HG03103 (cell line): ENCODE measurements at regions not wholly inside any gene's neighbourhood (a gene's known extent, or its start where the extent isn't known, plus 50 kb on each side); places are given as distances from the start of the nearest gene placed in this dataset.
"Not testable (repeated sequence)": the region's sequence is repeated elsewhere in the genome, so short reads cannot be mapped to it uniquely, and the experiment has no call there.

Experiments used
- ATAC-seq: cut with Tn5 transposase; IDR thresholded peaks from one replicate; pipeline ENCODE4 v1.9.1; 2021; ENCODE audit warnings: low read depth; ENCODE audit not compliant: unreplicated experiment

- not testable (repeated sequence) for ATAC-seq
Observed at GRCh38 chr5:18617191-18617590, 982.9 kb downstream of the TAF11L14 start.

- ATAC-seq, result no peak
Observed at GRCh38 chr5:18630458-18631045, 996.3 kb downstream of the TAF11L14 start.

- no peak for ATAC-seq
Observed at GRCh38 chr5:18652404-18653215, 1018.4 kb downstream of the TAF11L14 start.

GRCh38 chr5:18653216-18653752 lies 1019.0 kb downstream of the TAF11L14 start:
- no peak for ATAC-seq

GRCh38 chr5:18660511-18660910 lies 1026.3 kb downstream of the TAF11L14 start:
- ATAC-seq, result no peak

- ATAC-seq, result no peak
Observed at GRCh38 chr5:18662231-18662630, 1028.0 kb downstream of the TAF11L14 start.

- not testable (repeated sequence) for ATAC-seq
Observed at GRCh38 chr5:18674212-18674611, 1040.0 kb downstream of the TAF11L14 start.

- no peak for ATAC-seq
Observed at GRCh38 chr5:18675041-18675440, 1040.8 kb downstream of the TAF11L14 start.

GRCh38 chr5:18686253-18686652 lies 1052.0 kb downstream of the TAF11L14 start:
- no peak for ATAC-seq

- no peak for ATAC-seq
Observed at GRCh38 chr5:18687429-18687828, 1053.2 kb downstream of the TAF11L14 start.

GRCh38 chr5:18699681-18700080 lies 1065.4 kb downstream of the TAF11L14 start:
- no peak for ATAC-seq

- no peak for ATAC-seq
Observed at GRCh38 chr5:18702821-18703220, 1068.6 kb downstream of the TAF11L14 start.

- no peak for ATAC-seq
Observed at GRCh38 chr5:18712936-18713485, 1078.8 kb downstream of the TAF11L14 start.

- peak; percentile 63 for ATAC-seq
Observed at GRCh38 chr5:18720002-18720401, 1085.7 kb downstream of the TAF11L14 start.

GRCh38 chr5:18732556-18733479 lies 1098.6 kb downstream of the TAF11L14 start:
- ATAC-seq, result no peak

GRCh38 chr5:18736051-18736398 lies 1101.8 kb downstream of the TAF11L14 start:
- no peak for ATAC-seq

GRCh38 chr5:18736736-18737135 lies 1102.5 kb downstream of the TAF11L14 start:
- not testable (repeated sequence) for ATAC-seq

GRCh38 chr5:18740301-18740700 lies 1106.0 kb downstream of the TAF11L14 start:
- ATAC-seq, result peak; percentile 35

- no peak for ATAC-seq
Observed at GRCh38 chr5:18742830-18743229, 1108.6 kb downstream of the TAF11L14 start.

- ATAC-seq, result no peak
Observed at GRCh38 chr5:18744441-18744840, 1110.2 kb downstream of the TAF11L14 start.
